ENCODE measurements at regions not wholly inside any gene's neighbourhood (a gene's known extent, or its start where the extent isn't known, plus 50 kb on each side); places are given as distances from the start of the nearest gene placed in this dataset.

GRCh38 chr3:68448510-68449383 lies 483.6 kb downstream of the TAFA4 start:
- no peak for DNase-seq

- DNase-seq, result no peak
These were observed 484.5 kb downstream of the TAFA4 start for GRCh38 chr3:68447885-68448284.

GRCh38 chr3:68441054-68441453 lies 491.3 kb downstream of the TAFA4 start:
- DNase-seq, result no peak

DNA sequence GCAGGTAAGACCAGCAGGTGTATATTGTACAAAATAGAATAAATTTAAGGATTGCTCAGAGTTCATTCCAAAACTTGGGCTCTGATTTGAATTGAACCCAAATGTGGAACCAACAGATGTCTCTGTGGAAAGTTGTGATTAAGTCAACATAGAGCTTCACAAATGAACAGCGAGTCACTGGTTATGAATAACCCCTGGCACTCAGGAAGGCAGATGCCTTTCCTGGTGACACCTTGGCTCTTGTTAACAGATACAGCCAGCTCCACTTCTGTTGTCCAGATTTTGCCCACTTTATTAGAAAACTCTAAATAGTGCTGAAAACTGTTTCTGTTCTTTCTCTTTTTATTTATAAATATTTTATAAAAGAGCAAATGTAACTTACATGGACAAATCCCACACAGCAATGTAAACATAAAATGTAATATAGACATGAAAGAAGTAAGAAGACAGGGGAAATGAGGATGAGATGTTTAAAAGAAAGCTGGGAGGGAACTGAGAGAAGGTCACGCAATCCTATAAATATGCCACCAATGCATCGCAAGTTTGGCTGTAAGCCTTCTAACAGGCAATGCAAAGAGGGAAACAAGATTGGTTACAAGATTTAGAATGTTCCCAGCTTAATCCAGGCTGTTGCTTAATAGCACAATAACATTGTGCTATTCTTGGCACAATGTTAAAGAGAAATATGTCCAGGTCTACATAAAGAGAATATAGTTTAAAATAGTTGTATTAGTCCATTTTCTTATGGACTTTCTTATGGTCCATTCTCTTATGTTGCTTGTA lies 495.5 kb downstream of the TAFA4 start:
- DNase-seq, result no peak

GRCh38 chr3:68428495-68428894 lies 503.9 kb downstream of the TAFA4 start:
- DNase-seq, result no peak

DNA sequence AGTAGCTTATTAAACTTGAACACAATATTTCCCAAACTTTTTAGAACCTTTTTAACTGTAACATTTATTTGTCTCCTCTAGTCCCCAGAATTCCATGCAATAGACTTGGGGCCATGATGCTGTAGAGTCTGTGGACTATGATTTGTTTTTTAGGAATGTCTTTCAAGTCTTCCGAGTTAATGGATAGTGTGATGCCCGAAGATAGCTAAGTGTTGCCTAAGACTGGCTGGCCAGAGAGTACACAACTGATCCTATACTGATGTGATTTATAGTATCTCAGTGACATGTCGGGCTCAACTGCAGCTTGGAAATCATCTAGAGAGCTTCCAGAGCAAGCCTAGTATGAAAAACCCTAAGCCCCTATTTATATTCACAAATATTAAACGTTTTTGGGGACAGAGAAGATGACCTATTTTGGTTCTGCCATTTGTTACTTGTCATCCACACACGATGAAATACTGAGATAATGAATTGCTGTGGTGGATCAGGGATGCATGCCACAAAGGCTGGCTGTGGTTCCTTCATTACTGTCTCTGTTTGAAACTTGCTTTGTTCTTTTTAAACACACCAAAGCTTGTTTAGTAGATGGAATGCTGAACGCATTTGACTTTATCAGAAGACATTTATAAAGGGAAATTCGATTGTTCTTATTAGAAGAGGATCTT lies 507.4 kb downstream of the TAFA4 start:
- DNase-seq, result no peak

- DNase-seq, result no peak
These were observed 523.7 kb downstream of the TAFA4 start for GRCh38 chr3:68408626-68409025.

DNA sequence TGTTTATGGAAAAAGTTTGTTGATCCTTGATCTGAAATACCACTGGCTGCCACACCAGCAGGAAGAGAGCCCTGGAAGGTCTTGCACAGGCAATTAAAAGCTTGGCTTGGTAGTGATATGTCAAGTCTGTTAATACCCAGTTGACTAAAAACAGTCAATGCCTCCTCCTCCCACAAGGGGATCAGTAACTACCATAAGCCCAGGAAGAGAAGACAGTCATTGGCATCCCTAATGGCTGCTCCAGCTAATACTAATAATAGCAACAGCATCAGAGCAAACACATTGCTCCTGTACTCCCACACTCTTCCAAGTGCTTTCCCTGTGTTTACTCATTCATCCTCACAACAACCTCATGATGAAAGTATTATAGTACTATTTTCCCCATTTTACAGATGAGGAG lies 528.6 kb downstream of the TAFA4 start:
- no peak for DNase-seq

- DNase-seq, result no peak
These were observed 530.0 kb downstream of the TAFA4 start for GRCh38 chr3:68402235-68402918.

DNA sequence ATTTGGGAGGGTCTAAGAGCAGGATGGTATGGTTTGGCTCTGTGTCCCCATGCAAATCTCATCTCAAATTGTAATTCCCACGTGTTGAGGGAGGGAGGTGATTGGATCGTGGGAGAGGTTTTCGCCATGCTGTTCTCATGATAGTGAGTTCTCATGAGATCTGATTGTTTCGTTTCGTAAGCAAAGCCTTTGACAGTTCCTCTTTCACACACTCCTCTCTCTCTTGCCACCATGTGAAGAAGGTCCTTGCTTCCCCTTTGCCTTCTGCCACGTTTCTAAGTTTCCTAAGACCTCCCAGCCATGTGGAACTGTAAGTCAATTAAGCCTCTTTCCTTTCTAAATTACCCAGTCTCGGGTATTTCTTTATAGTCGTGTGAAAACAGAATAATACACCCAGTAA lies 553.7 kb downstream of the TAFA4 start:
- no peak for DNase-seq

- DNase-seq, result no peak
These were observed 558.6 kb downstream of the TAFA4 start for GRCh38 chr3:68373727-68374126.

- DNase-seq, result no peak
These were observed 568.6 kb downstream of the TAFA4 start for GRCh38 chr3:68363796-68364195.

DNA sequence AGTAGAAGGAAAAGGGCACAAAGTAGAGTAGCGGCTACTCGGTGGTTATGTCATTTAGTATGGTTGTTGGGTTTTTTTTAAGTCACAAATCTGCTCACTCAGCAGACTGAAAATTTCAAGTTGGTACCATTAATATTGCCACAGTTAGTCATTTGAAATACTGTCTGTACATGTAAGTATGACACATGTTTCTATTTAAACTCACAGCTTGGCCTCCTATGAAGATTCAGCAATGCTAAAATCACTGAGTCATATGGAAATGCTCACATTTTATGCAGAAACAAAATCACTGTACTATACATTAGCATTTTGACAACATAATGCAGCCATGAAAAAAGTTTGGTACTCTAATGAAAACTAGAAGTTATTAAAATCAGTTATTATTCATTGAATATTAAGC lies 571.9 kb downstream of the TAFA4 start:
- no peak for DNase-seq

DNA sequence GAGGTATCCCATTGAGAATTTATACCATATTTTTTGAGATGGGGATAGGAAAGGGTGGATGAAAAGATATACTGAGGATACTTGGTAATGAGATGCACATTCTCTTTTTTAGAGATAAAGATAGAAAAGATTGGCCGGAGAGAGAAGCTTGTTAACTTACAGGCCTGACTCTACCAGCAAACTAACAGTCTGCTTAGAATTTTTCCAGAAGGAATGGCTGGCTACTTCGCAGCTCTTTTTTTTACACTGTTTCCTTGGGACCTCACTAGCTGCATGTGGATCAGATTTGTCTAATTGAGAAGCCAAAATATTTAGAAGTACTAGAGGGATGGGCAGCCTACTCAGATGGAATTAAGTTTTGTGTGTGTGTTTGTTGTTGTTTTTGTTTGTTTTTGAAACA lies 586.6 kb downstream of the TAFA4 start:
- DNase-seq, result no peak

DNA sequence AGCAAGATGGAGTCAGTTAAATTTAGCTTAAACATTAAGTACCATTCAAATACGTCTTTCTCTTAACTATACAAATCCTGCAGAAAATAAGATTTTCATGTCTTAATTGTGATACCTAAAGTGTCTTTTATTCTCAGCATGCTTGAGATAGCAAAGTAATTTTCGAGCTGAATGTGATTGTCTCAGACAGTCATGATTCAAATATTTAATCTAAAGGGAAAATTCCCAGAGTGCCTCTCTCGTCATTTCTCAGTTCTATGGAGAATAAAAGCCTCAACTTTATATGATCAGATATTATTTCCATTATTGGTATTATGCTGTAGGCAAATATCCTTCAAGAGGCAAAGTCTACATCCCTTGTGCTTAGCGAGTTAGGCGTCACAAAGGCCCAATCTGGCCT lies 589.9 kb downstream of the TAFA4 start:
- DNase-seq, result no peak

DNA sequence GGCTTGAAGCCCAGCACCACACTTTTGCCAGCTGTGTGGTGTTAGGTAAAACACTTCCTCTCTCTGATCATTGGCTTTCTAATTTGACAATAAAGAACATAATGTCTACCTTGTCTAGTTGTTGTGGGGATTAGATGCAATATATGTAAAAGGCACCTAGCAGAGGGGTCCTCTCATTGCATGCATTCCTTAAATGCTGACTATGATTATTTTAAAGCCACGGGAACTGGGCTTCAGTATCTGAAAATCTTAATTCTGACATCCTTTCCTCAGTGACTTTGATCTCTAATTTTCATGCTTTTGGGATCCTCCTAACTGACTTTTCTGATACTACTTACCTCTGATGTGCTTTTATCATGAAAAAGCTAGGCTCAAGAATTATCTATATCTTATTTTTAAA lies 596.3 kb downstream of the TAFA4 start:
- no peak for DNase-seq

- no peak for DNase-seq
These were observed 597.9 kb downstream of the TAFA4 start for GRCh38 chr3:68334367-68334986.

GRCh38 chr3:68328049-68328448 lies 604.3 kb downstream of the TAFA4 start:
- no peak for DNase-seq

DNA sequence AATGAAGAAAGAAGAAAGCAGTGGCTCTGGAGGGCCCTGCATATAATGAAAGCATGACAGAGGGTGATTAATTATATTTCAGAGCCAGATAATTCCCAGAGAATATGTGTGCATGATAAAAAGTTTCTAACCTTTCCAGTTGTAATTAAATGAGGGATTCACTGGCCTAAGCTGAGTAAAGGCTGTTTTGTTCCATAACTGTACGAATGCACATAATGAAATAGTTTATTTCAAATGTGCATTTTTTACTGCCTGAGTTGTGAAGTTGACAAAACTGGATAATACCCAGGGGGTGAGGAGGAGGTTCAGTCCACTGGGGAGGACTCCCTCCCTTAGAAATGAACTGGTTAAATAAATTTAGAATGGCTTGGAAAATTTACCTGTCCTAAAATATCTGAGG lies 616.4 kb downstream of the TAFA4 start:
- DNase-seq, result no peak

DNA sequence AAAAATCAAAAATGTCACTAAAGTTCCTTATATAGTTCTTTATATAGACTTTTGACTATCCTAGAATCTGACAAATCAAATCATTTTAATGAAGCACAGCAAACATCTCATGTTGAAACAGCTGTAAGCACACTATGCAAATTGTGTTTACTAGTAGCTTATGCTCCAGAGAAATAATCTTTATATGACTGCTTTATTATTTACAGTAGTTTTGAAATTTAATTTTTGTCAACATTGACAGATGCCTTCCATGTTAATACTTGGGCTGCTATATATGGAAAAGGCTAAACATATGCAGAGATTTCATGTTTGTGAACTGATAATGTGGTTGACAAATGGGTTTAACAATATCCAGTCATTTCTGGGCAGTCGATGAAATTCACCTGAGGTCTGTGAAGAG lies 616.8 kb downstream of the TAFA4 start:
- DNase-seq, result no peak

DNA sequence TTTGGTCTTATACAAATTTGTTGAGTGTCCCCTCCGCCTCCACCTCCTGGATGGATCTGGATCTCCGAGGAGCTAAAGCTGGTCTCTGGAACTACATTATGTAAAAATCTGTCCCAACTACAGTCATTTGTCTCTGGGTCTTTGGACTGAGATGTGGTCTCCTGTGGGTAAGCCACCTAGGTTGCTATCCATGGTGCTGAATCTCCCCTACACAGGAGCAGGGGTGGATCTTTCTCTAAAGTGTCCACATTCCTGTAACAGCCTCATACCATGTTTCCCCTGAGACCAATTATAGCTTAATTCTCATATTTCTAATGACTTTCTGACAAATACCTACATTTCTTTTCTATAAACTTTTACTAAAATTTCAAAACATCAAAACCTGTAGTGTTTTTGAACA lies 625.8 kb downstream of the TAFA4 start:
- DNase-seq, result no peak

DNA sequence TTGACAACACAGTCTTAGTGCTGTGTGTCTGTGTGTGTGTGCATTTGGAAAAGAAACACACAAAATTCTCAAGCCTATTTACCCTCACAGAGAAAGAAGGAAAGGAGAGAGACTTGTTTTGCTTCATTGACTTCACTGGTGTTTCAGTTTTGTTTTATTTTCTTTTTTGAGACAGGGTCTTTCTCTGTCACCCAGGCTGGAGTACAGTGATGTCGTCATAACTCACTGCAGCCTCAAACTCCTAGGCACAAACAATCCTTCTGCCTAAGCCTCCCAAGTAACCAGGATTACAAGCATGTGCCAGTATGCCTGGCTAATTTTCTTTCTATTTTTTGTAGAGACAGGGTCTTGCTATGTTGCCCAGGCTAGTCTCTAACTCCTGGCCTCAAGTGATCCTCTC lies 636.9 kb downstream of the TAFA4 start:
- no peak for DNase-seq

- no peak for DNase-seq
These were observed 635.9 kb upstream of the SUCLG2 start for GRCh38 chr3:68290333-68290732.

Data from NCI-H187 treated with DMSO at 0.1 percent for 48 hours (cell line).